ENCODE measurements at regions not wholly inside any gene's neighbourhood (a gene's known extent, or its start where the extent isn't known, plus 50 kb on each side); places are given as distances from the start of the nearest gene placed in this dataset.

- Mint-ChIP-seq H3K36me3 (ENCODE audit: low read depth) (no peaks in the 10 kb centered on the region), H3K4me1 (ENCODE audit: low read depth) (no peaks in the 10 kb centered on the region; the same call in 1 of the 2 replicates), H3K9me3 (no peaks in the 10 kb centered on the region), H3K4me3 (no peak overlapping the region), H3K27me3 (ENCODE audit: insufficient read depth) (no peaks in the 10 kb centered on the region; the same call in 1 of the 2 replicates), H3K27ac (no peak overlapping the region)
- TF ChIP-seq, protein P1, sequence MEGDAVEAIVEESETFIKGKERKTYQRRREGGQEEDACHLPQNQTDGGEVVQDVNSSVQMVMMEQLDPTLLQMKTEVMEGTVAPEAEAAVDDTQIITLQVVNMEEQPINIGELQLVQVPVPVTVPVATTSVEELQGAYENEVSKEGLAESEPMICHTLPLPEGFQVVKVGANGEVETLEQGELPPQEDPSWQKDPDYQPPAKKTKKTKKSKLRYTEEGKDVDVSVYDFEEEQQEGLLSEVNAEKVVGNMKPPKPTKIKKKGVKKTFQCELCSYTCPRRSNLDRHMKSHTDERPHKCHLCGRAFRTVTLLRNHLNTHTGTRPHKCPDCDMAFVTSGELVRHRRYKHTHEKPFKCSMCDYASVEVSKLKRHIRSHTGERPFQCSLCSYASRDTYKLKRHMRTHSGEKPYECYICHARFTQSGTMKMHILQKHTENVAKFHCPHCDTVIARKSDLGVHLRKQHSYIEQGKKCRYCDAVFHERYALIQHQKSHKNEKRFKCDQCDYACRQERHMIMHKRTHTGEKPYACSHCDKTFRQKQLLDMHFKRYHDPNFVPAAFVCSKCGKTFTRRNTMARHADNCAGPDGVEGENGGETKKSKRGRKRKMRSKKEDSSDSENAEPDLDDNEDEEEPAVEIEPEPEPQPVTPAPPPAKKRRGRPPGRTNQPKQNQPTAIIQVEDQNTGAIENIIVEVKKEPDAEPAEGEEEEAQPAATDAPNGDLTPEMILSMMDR (IDR thresholded peaks at IDR 0.05), result no peak
- no peak for DNase-seq
These were observed 188.1 kb downstream of the DPY19L2 start for GRCh38 chr12:63480186-63480585.

DNA sequence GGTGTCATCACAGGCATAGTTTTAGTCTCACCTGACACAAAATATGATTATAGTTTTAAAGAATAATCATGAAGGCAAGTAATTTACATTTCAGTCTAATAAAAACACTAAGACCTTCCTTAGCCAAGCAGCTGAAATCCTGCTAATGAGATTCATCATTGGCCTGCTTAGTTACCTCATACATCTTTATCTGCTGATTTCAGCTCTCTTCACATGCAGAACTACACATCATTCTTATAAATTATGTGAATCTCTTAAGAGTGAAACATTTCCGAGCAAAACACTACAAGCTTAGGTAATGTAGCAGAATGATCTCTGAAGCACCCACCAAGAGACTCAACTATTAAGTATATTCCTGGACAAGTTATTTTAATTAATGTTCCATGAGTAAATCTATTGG lies 198.1 kb downstream of the DPY19L2 start:
- no peaks in the 10 kb centered on the region; the same call in 1 of the 2 replicates for H3K27me3 Mint-ChIP-seq (ENCODE audit: insufficient read depth)
- no peaks in the 10 kb centered on the region for H3K36me3 Mint-ChIP-seq (ENCODE audit: low read depth)
- TF ChIP-seq, protein P1 (IDR thresholded peaks at IDR 0.05), result no peak
- no peaks in the 10 kb centered on the region for H3K9me3 Mint-ChIP-seq
- DNase-seq, result no peak
- no peak overlapping the region for H3K4me3 Mint-ChIP-seq
- H3K27ac Mint-ChIP-seq, result no peak overlapping the region
- H3K4me1 Mint-ChIP-seq (ENCODE audit: low read depth), result no peaks in the 10 kb centered on the region; the same call in 1 of the 2 replicates

- no peak for DNase-seq
- H3K36me3 Mint-ChIP-seq (ENCODE audit: low read depth), result no peaks in the 10 kb centered on the region
- no peaks in the 10 kb centered on the region for H3K9me3 Mint-ChIP-seq
- no peak overlapping the region for H3K4me3 Mint-ChIP-seq
- no peaks in the 10 kb centered on the region for H3K4me1 Mint-ChIP-seq (ENCODE audit: low read depth)
- no peak overlapping the region for H3K27ac Mint-ChIP-seq
- no peaks in the 10 kb centered on the region; the same call in 1 of the 2 replicates for H3K27me3 Mint-ChIP-seq (ENCODE audit: insufficient read depth)
- TF ChIP-seq, protein P1 (IDR thresholded peaks at IDR 0.05), result no peak
These were observed 200.3 kb downstream of the DPY19L2 start for GRCh38 chr12:63467951-63468350.

DNA sequence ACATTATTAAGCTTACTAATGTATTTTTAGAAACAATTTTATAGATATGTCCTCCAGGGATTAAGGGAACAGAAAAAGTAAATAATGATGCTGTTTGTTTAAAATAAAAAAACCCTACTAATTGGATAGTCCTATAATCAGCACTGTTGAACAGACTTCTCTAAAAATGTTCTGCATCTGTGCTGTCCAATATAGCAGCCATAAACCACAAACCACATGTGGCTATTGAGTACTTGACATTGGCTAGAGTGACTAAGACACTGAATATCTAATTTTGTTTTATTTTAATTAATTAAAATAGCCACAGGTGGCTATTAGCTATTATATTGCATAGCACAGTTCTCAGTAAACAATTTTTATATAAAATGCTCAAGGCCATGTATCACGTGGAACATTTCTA lies 210.4 kb downstream of the DPY19L2 start:
- H3K9me3 Mint-ChIP-seq, result no peaks in the 10 kb centered on the region
- DNase-seq, result no peak
- no peaks in the 10 kb centered on the region for H3K4me1 Mint-ChIP-seq (ENCODE audit: low read depth)
- H3K27me3 Mint-ChIP-seq (ENCODE audit: insufficient read depth), result peaks cover 2% of the 10 kb centered on the region; the same call in 1 of the 2 replicates
- H3K27ac Mint-ChIP-seq, result no peak overlapping the region
- no peaks in the 10 kb centered on the region for H3K36me3 Mint-ChIP-seq (ENCODE audit: low read depth)
- TF ChIP-seq, protein P1 (IDR thresholded peaks at IDR 0.05), result no peak
- no peak overlapping the region for H3K4me3 Mint-ChIP-seq

DNA sequence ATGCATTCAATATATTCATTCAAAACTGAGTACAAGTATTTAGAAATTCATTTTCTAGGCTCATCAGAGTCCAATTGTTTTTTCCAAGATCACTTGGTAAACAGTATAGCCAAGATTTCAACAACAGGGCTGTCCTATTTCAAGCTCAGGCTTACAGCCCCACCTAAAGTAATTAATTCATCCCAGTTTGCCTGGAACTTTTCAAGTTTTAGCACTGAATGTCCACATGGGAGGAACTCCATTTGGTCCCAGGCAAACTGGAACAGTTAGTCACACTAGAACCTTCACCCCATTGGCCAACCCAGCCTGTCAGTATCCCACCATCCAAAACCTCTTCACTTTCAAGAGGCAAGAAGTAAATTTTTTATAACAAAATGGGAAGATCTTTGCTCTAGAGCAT lies 210.9 kb downstream of the DPY19L2 start:
- Mint-ChIP-seq H3K27me3 (ENCODE audit: insufficient read depth) (peaks cover 2% of the 10 kb centered on the region; the same call in 1 of the 2 replicates), H3K4me3 (no peak overlapping the region), H3K27ac (no peak overlapping the region), H3K9me3 (no peaks in the 10 kb centered on the region), H3K4me1 (ENCODE audit: low read depth) (no peaks in the 10 kb centered on the region), H3K36me3 (ENCODE audit: low read depth) (no peaks in the 10 kb centered on the region)
- TF ChIP-seq, protein P1 (IDR thresholded peaks at IDR 0.05), result no peak
- DNase-seq, result no peak

DNA sequence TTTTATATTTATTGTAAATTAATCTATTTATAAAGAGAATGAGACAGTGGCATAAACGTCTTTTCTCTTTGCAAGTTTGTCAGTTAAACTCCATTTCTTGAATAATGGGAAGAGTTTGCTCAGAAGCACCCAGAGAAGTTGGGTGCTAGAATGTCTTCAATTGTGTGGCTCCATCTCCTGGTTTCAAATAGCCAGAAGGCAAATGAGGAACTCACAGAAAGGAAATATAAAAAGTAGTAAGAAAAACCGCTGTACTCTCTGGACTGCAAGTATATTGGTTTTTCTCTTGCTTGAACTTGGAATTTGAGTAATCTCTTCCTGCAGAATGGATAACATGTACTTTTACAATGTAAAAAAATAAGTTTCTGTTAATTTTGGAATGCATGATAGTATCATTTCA lies 217.5 kb downstream of the DPY19L2 start:
- TF ChIP-seq, protein P1 (IDR thresholded peaks at IDR 0.05), result no peak
- no peaks in the 10 kb centered on the region for H3K36me3 Mint-ChIP-seq (ENCODE audit: low read depth)
- DNase-seq, result no peak
- no peak overlapping the region for H3K27ac Mint-ChIP-seq
- no peaks in the 10 kb centered on the region; the same call in 1 of the 2 replicates for H3K27me3 Mint-ChIP-seq (ENCODE audit: insufficient read depth)
- no peaks in the 10 kb centered on the region for H3K4me1 Mint-ChIP-seq (ENCODE audit: low read depth)
- no peak overlapping the region for H3K4me3 Mint-ChIP-seq
- H3K9me3 Mint-ChIP-seq, result no peaks in the 10 kb centered on the region
